ENCODE measurements at regions not wholly inside any gene's neighbourhood (a gene's known extent, or its start where the extent isn't known, plus 50 kb on each side); places are given as distances from the start of the nearest gene placed in this dataset.

- intact Hi-C loops (cut with DNase I), result no loop called here
- 71 to 78% methylated on average over 7 of the region's 7 CpGs for WGBS, 2 donors
These were observed 413.1 kb upstream of the MON1B start for GRCh38 chr16:76777721-76778465.

GRCh38 chr16:76780556-76780955 lies 410.4 kb upstream of the MON1B start:
- FAIRE-seq (no peak), ATAC-seq (no peak)
- H3K36me3 ChIP-seq, result no peaks in the 10 kb centered on the region

More at GRCh38 chr16:76777721-76778465, 413.1 kb upstream of the MON1B start:
- no peak for TF ChIP-seq CTCF (IDR thresholded peaks at IDR 0.05)
- Histone ChIP-seq H3K4me3 (no peak overlapping the region), H3K4me1 (no peaks in the 10 kb centered on the region), H3K36me3 (no peaks in the 10 kb centered on the region), H3K9me3 (no peaks in the 10 kb centered on the region), H3K27ac (no peak overlapping the region), H3K27me3 (no peaks in the 10 kb centered on the region)
- no peak for ATAC-seq
- no peak for FAIRE-seq
- DNase-seq, result no peak

GRCh38 chr16:76784530-76784929 lies 406.5 kb upstream of the MON1B start:
- Histone ChIP-seq H3K27ac (no peak overlapping the region), H3K36me3 (no peaks in the 10 kb centered on the region), H3K4me1 (no peaks in the 10 kb centered on the region), H3K27me3 (no peaks in the 10 kb centered on the region), H3K4me3 (no peak overlapping the region), H3K9me3 (no peaks in the 10 kb centered on the region)
- DNase-seq (no peak), FAIRE-seq (no peak), ATAC-seq (no peak)
- WGBS, 2 donors, result 75 to 81% methylated on average over 5 of the region's 5 CpGs
- TF ChIP-seq CTCF (IDR thresholded peaks at IDR 0.05), result no peak
- intact Hi-C loops (cut with DNase I), result no loop called here

More at GRCh38 chr16:76780556-76780955, 410.4 kb upstream of the MON1B start:
- Histone ChIP-seq H3K4me3 (no peak overlapping the region), H3K27me3 (no peaks in the 10 kb centered on the region), H3K27ac (no peak overlapping the region), H3K4me1 (no peaks in the 10 kb centered on the region), H3K9me3 (no peaks in the 10 kb centered on the region)
- no peak for TF ChIP-seq CTCF (IDR thresholded peaks at IDR 0.05)
- DNase-seq, result no peak
- intact Hi-C loops (cut with DNase I), result no loop called here

DNA sequence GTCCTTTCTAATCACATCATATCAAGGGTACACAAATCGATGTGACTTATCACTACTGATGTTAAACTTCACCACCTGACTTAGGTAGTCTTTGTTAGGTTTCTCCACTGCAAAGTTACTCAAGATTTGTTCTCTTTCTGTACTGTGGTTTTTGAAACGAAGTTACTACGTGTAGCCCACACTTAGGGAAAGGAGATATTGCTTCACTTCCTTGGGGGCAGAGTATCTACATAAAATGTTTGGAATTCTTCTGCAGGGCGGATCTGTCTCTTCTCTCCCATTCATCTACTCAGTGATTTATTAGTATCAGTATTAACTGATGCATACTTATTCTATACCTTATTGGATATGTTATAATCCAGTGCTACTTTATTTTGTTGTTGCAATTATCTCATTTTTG lies 403.6 kb upstream of the MON1B start:
- no peak for ATAC-seq
- WGBS, 2 donors, result 46 to 47% methylated on average over 4 of the region's 4 CpGs
- no peaks in the 10 kb centered on the region for H3K9me3 ChIP-seq
- no peak overlapping the region for H3K4me3 ChIP-seq
- no peak overlapping the region for H3K27ac ChIP-seq
- TF ChIP-seq CTCF (IDR thresholded peaks at IDR 0.05), result no peak
- intact Hi-C loops (cut with DNase I), result no loop called here
- no peaks in the 10 kb centered on the region for H3K4me1 ChIP-seq
- no peaks in the 10 kb centered on the region for H3K27me3 ChIP-seq
- H3K36me3 ChIP-seq, result no peaks in the 10 kb centered on the region
- no peak for DNase-seq
- no peak for FAIRE-seq

- intact Hi-C loops (cut with DNase I), result no loop called here
- 56 to 58% methylated on average over 2 of the region's 2 CpGs for WGBS, 2 donors
- no peak for ATAC-seq
These were observed 399.8 kb upstream of the MON1B start for GRCh38 chr16:76791151-76791550.

More at GRCh38 chr16:76791151-76791550, 399.8 kb upstream of the MON1B start:
- H3K36me3 ChIP-seq, result no peaks in the 10 kb centered on the region
- no peak for FAIRE-seq
- no peaks in the 10 kb centered on the region for H3K27me3 ChIP-seq
- no peak overlapping the region for H3K4me3 ChIP-seq
- DNase-seq, result no peak
- TF ChIP-seq CTCF (IDR thresholded peaks at IDR 0.05), result no peak
- no peaks in the 10 kb centered on the region for H3K9me3 ChIP-seq
- H3K27ac ChIP-seq, result no peak overlapping the region
- H3K4me1 ChIP-seq, result no peaks in the 10 kb centered on the region
